Keratinocyte (primary cell): ENCODE measurements at regions not wholly inside any gene's neighbourhood (a gene's known extent, or its start where the extent isn't known, plus 50 kb on each side); places are given as distances from the start of the nearest gene placed in this dataset.

Experiments
- DNase-seq: peaks from one replicate; pipeline ENCODE4 v3.0.0-alpha.2; 2011; ENCODE audit warnings: low read depth, missing footprints, low spot score
- FAIRE-seq: peaks from 2 replicates; lab custom pipeline; 2011; peaks lifted over from hg19 to GRCh38; lab: Jason Lieb, UNC
- H2AFZ ChIP-seq: 2 replicates; pipeline ENCODE4 v1.6.0; 2012; ENCODE audit warnings: low read length, control low read depth, inconsistent platforms; ENCODE audit not compliant: control insufficient read depth
- H3K27ac ChIP-seq: 2 replicates; pipeline ENCODE4 v1.5.1; 2011; ENCODE audit warnings: low read length; ENCODE audit not compliant: control insufficient read depth, insufficient read depth
- H3K27me3 ChIP-seq: 3 replicates; pipeline ENCODE4 v1.6.0; 2011; ENCODE audit warnings: low read length; ENCODE audit not compliant: control insufficient read depth, insufficient read depth; ENCODE audit errors: extremely low read depth
- H3K36me3 ChIP-seq, 2 experiments: 2 replicates in 1 of 2; 3 replicates in 1 of 2; pipeline ENCODE4 v1.5.1; 2011; ENCODE audit warnings: low read length in 2 of 2, mild to moderate bottlenecking in 1 of 2; ENCODE audit not compliant: control insufficient read depth in 2 of 2, insufficient read depth in 2 of 2; ENCODE audit errors: extremely low read depth in 1 of 2
- H3K4me1 ChIP-seq: 3 replicates; pipeline ENCODE4 v1.5.1; 2011; ENCODE audit warnings: low read length; ENCODE audit not compliant: control insufficient read depth, insufficient read depth; ENCODE audit errors: extremely low read depth
- H3K4me2 ChIP-seq: 3 replicates; pipeline ENCODE4 v1.6.0; 2011; ENCODE audit warnings: low read depth, low read length; ENCODE audit not compliant: control insufficient read depth, insufficient read depth; ENCODE audit errors: extremely low read depth
- H3K4me3 ChIP-seq, 3 experiments: fragments of 200-600 bp in 1 of 3; sonication (generic) in 1 of 3; 2 replicates in 2 of 3; 3 replicates in 1 of 3; pipeline ENCODE4 v1.5.1; 2011 to 2016; ENCODE audit warnings: low read length in 3 of 3, mild to moderate bottlenecking in 3 of 3, control low read depth in 2 of 3, inconsistent platforms in 1 of 3, low read depth in 1 of 3, mixed read lengths in 1 of 3, mixed run types in 1 of 3, moderate library complexity in 1 of 3; ENCODE audit not compliant: control insufficient read depth in 2 of 3, insufficient read depth in 2 of 3; ENCODE audit errors: extremely low read depth in 1 of 3
- H3K79me2 ChIP-seq: 2 replicates; pipeline ENCODE4 v1.6.0; 2012; ENCODE audit warnings: low read length; ENCODE audit not compliant: control insufficient read depth, insufficient read depth
- H3K9ac ChIP-seq: 3 replicates; pipeline ENCODE4 v1.6.0; 2011; ENCODE audit warnings: low read length; ENCODE audit not compliant: control insufficient read depth, insufficient read depth; ENCODE audit errors: extremely low read depth
- H3K9me1 ChIP-seq: 3 replicates; pipeline ENCODE4 v1.6.0; 2011; ENCODE audit warnings: low read length; ENCODE audit not compliant: control insufficient read depth, insufficient read depth; ENCODE audit errors: extremely low read depth
- H3K9me3 ChIP-seq: 2 replicates; pipeline ENCODE4 v1.5.1; 2012; ENCODE audit warnings: low read depth, low read length; ENCODE audit not compliant: control insufficient read depth
- H4K20me1 ChIP-seq: 3 replicates; pipeline ENCODE4 v1.6.0; 2011; ENCODE audit warnings: low read length; ENCODE audit not compliant: control insufficient read depth, insufficient read depth; ENCODE audit errors: extremely low read depth
- CTCF ChIP-seq, 3 experiments: IDR thresholded peaks in 1 of 3; conservative IDR thresholded peaks in 1 of 3; optimal IDR thresholded peaks in 1 of 3; 2 replicates in 2 of 3; 3 replicates in 1 of 3; pipeline versions ENCODE3 to v1.5.1; 2011; ENCODE audit warnings: low read length in 3 of 3, mild to moderate bottlenecking in 3 of 3, moderate library complexity in 2 of 3, control low read depth in 1 of 3, inconsistent platforms in 1 of 3; ENCODE audit not compliant: insufficient read depth in 2 of 3; ENCODE audit errors: extremely low read depth in 1 of 3
- EZH2 ChIP-seq: IDR thresholded peaks from one replicate; pipeline ENCODE4 v1.6.1; 2012; ENCODE audit warnings: inconsistent platforms, mild to moderate bottlenecking, low read length, moderate library complexity
- dilution Hi-C: fragments of 300-500 bp; cut with MboI; formaldehyde crosslinking; loops from one replicate; pipeline ENCODE4 v1.7.0; 2020; ENCODE audit warnings: low sequenced_read_pairs; ENCODE audit not compliant: extremely low pct_ligation_motif_present

GRCh38 chr3:164477403-164477802 lies 600.9 kb downstream of the SI start:
- Histone ChIP-seq H4K20me1 (no peaks in the 10 kb centered on the region), H3K9ac (no peak overlapping the region), H3K27me3 (no peaks in the 10 kb centered on the region), H3K27ac (no peak overlapping the region), H3K9me1 (no peaks in the 10 kb centered on the region), H3K4me1 (no peaks in the 10 kb centered on the region), H3K4me3 (no peak overlapping the region), H3K4me2 (no peak overlapping the region), H3K9me3 (no peaks in the 10 kb centered on the region), H3K36me3 (no peaks in the 10 kb centered on the region), H2AFZ (no peak overlapping the region), H3K79me2 (no peaks in the 10 kb centered on the region)
- TF ChIP-seq CTCF (optimal IDR thresholded peaks at IDR 0.05 in 1 of 3, IDR thresholded peaks at IDR 0.05 in 1 of 3, conservative IDR thresholded peaks at IDR 0.05 in 1 of 3; ENCODE audit: extremely low read depth in 1 of 3, insufficient read depth in 2 of 3, low read length in 3 of 3) (no peak), EZH2 (no peak)
- dilution Hi-C loops: no loop called here
- FAIRE-seq (no peak), DNase-seq (no peak)

DNA sequence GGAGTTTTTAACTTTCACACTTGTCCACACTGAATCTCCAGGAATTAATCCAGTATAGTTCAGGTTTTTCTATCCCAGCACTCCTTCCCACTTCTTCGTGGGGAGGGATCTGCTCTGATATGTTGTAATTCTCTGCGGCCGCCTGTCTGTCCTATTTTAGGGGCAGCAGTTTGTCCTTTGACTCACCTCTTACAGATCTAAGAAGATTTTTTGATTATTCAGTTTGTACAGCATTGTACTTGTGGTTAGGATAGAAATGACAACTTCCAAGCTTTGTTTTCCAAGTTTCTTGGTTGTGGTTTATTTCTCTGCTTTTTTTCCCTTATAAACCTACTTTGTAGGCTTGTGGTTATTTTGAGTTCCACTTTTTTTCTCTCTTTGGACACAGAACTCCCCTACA lies 601.7 kb downstream of the SI start:
- dilution Hi-C loops: no loop called here
- TF ChIP-seq CTCF (optimal IDR thresholded peaks at IDR 0.05 in 1 of 3, IDR thresholded peaks at IDR 0.05 in 1 of 3, conservative IDR thresholded peaks at IDR 0.05 in 1 of 3; ENCODE audit: extremely low read depth in 1 of 3, insufficient read depth in 2 of 3, low read length in 3 of 3) (no peak), EZH2 (no peak)

More for the DNA sequence above, 601.7 kb downstream of the SI start:
- Histone ChIP-seq H3K27ac (no peak overlapping the region), H3K9ac (no peak overlapping the region), H4K20me1 (no peaks in the 10 kb centered on the region), H3K27me3 (no peaks in the 10 kb centered on the region), H3K4me3 (no peak overlapping the region), H3K36me3 (no peaks in the 10 kb centered on the region), H2AFZ (no peak overlapping the region), H3K9me1 (no peaks in the 10 kb centered on the region), H3K79me2 (no peaks in the 10 kb centered on the region), H3K9me3 (no peaks in the 10 kb centered on the region), H3K4me1 (no peaks in the 10 kb centered on the region), H3K4me2 (no peak overlapping the region)
- no peak for DNase-seq
- no peak for FAIRE-seq
